GM21528 (cell line): ENCODE measurements at regions not wholly inside any gene's neighbourhood (a gene's known extent, or its start where the extent isn't known, plus 50 kb on each side); places are given as distances from the start of the nearest gene placed in this dataset.

Source experiments
- ATAC-seq: cut with Tn5 transposase; IDR thresholded peaks from one replicate; pipeline ENCODE4 v1.9.1; 2021; ENCODE audit warnings: mild to moderate bottlenecking, moderate library complexity; ENCODE audit not compliant: unreplicated experiment, low FRiP score

GRCh38 chr18:27899893-27900292 lies 277.0 kb downstream of the CDH2 start:
- no peak for ATAC-seq

GRCh38 chr18:27894746-27895145 lies 282.2 kb downstream of the CDH2 start:
- no peak for ATAC-seq

DNA sequence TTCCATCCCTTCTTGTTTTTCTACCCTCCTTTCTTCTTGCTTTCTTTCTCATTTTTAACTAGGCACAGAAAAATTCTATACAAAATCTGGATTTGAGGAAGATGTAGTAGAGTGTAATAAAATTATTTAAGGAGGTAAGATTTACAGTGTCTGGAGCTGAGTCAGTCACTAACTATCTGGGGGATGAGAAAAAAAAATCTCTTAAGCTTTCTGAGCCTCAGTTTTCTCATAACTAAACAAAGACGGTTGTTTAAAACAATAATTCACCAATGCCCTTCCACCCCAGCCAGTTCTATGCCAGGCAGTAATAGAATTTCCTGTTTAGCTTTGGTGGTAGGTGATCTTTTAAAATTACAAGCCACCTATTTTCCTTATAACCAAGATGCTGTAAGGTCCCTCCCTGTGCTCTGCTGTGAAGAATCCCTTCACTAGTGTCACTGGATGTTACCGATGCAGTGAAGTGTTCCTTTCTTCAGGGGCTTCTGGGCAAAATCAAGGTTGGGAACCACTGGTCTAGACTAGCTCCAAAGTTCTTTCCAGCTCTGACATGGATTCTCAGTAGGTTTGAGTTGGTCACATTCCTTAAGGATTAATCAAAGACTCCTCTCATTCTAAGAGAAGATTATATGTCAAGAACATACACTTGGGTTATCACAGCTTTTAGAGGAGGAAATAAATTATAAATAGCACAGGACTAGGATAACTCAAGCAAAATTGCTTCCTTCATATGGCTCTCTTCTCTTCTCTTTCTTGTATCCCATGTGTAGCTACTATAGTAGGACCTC lies 289.0 kb downstream of the CDH2 start:
- ATAC-seq, result no peak

DNA sequence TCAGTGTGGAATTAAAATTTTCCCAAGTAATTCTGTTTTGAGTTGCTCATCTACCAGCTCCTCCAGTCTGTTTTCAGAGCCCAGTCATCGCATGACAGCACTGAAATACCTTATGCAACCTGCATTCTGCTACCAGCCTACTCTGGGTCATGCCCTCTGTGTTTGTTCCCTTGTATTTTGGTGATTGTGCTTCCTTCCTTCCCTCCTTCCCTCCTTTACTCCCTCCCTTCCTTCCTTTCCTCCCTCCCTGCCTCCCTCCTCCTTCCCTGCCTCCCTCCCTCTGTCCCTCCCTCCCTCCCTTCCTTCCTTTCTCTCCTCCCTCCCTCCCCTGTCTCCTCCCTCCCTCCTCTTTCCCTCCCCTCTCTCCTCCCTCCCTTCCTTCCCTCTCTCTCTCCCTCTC lies 289.6 kb downstream of the CDH2 start:
- ATAC-seq, result no peak

GRCh38 chr18:27879540-27879939 lies 297.4 kb downstream of the CDH2 start:
- ATAC-seq, result no peak

DNA sequence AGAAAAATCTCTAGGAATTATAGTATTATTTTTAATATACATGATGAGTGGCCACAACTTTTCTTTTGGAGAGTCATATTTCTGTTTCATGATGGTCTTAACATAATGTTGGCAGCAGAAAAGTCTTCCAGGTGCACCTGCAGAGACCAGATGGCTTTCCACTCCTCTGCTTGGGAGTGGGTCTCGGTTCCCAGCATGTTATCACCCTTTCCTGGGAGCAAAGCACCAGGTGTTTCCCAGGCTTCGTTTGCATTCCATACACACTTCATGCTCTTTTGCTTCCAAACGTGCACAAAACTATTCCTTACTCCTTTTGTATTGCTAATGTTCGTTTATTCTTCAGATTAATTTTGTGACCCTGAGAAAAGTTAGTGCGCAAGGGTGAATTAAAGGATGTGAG lies 305.2 kb downstream of the CDH2 start:
- ATAC-seq, result no peak

DNA sequence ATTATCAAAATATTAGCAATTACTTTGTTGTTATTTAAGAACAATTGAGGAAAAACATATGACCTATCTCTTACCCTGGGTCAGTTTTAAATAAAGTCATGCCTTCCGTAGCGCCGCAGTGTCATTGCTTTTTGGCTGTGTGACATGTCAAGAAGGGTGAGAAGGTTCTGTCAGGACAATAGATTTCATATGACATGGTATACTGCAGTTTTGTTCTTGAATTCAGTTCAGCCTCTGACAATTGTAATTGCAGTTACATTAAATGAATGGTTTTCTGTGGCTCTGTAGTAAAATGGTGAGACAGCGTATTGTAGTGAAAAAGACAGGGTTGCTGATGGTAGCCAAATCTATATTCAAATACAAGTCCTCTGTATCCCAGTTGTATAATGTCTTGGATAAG lies 307.2 kb downstream of the CDH2 start:
- ATAC-seq, result no peak

- no peak for ATAC-seq
Observed at GRCh38 chr18:27865431-27865830, 311.5 kb downstream of the CDH2 start.

DNA sequence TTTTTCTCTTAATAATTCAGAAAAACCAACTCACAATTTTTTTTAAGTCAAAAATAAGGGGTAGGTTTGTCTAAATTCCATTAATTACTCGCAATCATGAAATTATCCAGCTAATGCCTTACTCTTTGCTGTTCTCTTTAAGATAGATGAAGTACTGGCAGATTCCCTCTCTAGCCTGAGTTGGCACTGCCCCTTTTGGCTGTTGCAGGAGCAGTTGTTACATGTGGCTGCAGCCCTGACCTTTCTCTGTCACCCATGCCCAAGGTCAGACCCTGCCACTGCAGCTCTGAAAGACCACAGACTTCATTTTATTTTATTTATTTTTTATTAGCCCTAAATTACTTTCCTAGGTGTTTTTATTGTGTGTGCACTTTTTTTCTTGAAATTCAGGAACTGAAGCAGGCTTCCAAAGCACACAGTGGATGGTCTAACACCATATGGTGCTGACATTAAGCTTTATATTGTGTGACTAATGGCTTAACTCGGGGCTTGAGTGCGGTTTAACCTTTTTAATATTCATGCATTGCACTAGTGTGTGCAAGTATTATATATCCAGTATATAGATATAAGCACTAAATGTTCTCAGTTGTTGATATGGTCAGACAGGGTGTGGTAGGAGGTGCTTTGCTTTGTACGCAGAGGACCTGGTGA lies 313.0 kb downstream of the CDH2 start:
- no peak for ATAC-seq

DNA sequence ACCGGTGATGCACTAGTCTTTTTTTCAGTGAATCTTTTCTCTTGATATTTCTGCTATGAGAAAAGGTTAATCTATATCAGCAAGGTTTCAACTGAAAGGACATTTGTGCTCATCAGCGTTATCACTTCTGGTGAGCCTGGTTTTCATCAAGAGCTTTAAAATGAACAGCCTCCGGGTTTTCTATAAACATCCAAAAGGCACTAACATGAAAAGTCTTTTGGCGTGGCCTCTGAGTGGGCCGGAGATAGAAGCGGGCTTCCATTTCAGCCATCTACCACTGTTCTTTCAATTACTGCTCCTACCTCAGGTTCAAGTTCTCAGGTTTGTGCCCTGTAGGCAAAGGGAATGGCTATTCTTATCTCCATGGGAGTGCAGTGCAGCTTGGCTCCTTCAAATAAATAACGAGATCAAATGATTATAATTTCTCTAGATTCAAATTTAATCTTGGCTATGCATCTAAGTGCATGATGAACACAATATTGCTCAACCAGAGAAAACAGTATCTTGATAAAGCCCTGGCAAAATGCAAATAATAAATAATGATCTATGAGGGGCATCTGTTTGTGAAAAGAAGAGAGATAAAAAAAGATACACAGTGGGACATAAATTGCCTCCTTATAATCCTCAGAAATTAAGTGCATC lies 314.8 kb downstream of the CDH2 start:
- ATAC-seq, result no peak

- no peak for ATAC-seq
Observed at GRCh38 chr18:27861539-27861938, 315.4 kb downstream of the CDH2 start.

GRCh38 chr18:27860701-27861107 lies 316.2 kb downstream of the CDH2 start:
- no peak for ATAC-seq

DNA sequence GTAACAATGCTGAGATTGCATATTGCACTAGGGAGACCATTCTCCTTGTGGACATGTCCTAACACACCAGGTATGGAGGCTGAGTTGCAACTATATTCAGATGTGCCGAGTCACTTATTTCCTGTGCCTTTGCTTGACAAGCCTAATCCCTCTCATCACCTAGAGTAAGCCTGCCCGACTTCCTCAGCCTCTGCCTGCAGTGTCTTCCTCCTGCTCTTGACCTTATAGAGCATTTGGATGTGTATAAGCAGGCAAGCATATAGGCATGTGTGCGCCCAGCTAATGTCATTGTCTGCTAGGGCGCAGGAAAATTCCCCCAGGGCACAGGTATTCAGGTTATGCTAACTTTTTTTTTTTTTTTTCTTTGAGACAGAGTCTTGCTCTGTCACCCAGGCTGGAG lies 316.9 kb downstream of the CDH2 start:
- ATAC-seq, result no peak

DNA sequence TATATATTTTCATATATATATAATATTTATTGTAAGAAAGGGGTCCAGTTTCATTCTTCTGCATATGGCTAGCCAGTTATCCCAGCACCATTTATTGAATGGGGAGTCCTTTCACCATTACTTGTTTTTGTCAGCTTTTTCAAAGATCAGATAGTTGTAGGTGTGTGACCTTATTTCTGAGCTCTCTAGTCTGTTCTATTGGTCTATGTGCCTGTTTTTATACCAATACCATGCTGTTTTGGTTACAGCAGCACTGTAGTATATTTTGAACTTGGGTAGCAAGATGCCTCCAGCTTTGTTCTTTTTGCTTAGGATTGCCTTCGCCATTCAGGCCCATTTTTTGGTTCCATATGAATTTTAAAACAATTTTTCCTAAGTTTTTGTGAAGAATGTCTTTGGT lies 320.1 kb downstream of the CDH2 start:
- no peak for ATAC-seq

DNA sequence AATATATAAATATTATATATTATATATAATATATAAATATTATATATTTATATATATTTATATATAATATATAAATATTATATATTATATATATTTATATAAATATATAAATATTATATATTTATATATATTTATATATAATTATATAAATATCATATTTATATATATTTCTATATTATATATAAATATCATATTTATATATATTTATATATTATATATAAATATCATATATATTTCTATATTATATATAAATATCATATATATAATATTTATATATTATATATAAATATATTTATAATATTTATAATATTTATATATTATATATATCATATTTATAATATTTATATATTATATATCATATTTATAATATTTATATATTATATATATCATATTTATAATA lies 321.4 kb downstream of the CDH2 start:
- ATAC-seq, result no peak

DNA sequence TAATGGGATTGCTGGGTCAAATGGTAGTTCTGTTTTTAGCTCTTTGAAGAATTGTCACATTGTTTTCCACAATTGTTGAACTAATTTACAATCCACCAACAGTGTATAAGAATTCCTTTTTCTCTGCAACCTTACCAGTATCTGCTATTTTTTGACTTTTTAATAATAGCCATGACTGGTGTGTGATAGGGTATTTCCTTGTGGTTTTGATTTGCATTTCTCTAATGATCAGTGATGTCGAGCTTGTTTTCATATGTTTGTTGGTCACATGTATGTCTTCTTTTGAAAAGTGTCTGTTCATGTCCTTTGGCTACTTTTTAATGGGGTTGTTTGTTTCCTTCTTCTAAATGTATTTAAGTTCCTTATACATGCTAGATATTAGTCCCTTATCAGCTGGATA lies 322.3 kb downstream of the CDH2 start:
- ATAC-seq, result no peak

- ATAC-seq, result no peak
Observed at GRCh38 chr18:27848336-27848735, 328.6 kb downstream of the CDH2 start.

GRCh38 chr18:27847412-27847811 lies 329.5 kb downstream of the CDH2 start:
- ATAC-seq, result no peak

- no peak for ATAC-seq
Observed at GRCh38 chr18:27845897-27846296, 331.0 kb downstream of the CDH2 start.

- no peak for ATAC-seq
Observed at GRCh38 chr18:27843783-27844777, 332.9 kb downstream of the CDH2 start.

GRCh38 chr18:27839141-27839540 lies 337.8 kb downstream of the CDH2 start:
- ATAC-seq, result no peak
